ENCODE measurements at regions not wholly inside any gene's neighbourhood (a gene's known extent, or its start where the extent isn't known, plus 50 kb on each side); places are given as distances from the start of the nearest gene placed in this dataset.
"Not testable (repeated sequence)": the region's sequence is repeated elsewhere in the genome, so short reads cannot be mapped to it uniquely, and the experiment has no call there.

DNA sequence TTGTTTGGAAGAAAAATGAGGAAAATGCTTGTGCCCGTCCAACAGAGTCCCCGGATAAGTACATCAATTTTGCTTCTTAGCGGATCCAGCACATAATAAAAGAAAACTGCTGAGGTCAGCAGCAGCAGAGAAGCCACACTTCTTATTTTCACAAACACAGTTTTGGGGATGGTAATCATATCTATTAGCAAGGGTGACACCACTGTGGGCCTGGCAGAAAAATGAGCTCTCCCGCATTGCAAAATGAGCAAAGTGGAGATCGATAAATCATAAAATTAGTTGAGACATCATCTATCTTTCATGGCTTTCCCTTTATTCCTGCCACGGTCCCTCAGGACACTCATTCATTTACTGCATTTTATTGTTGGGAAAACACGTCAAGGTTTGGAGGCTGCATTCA lies 186.4 kb downstream of the NPIPA7 start:
- H3K36me3 ChIP-seq (ENCODE audit: control insufficient read depth, insufficient read depth, low read length); H2AK9ac ChIP-seq (replicated peaks; ENCODE audit: low read depth, low read length, poor library complexity); H3K18ac ChIP-seq (ENCODE audit: low read depth, low read length); dilution Hi-C loops (cut with HindIII; ENCODE audit: low sequenced_read_pairs, unreplicated experiment); H3K4me1 ChIP-seq (ENCODE audit: control insufficient read depth, insufficient read depth, low read length); H4K20me1 ChIP-seq (ENCODE audit: insufficient read depth, low read length); H3K9me3 ChIP-seq (ENCODE audit: control insufficient read depth, insufficient read depth, low read length); H2BK15ac ChIP-seq (ENCODE audit: low read depth, low read length); DNase-seq; H3K4me3 ChIP-seq (ENCODE audit: insufficient read depth, low read depth, low read length); H3K4ac ChIP-seq (ENCODE audit: low read depth, low read length); H2BK20ac ChIP-seq (ENCODE audit: low read depth, low read length); H3K27me3 ChIP-seq (ENCODE audit: control insufficient read depth, insufficient read depth, low read length); H2BK5ac ChIP-seq (ENCODE audit: low read depth, low read length, poor library complexity, severe bottlenecking); H3K27ac ChIP-seq (ENCODE audit: insufficient read depth, low read length); BruUV-seq (replicated peaks); H3K9ac ChIP-seq (ENCODE audit: low read depth, low read length); POLR2A ChIA-PET (ENCODE audit: unreplicated experiment); intact Hi-C loops (cut with micrococcal nuclease); in situ Hi-C loops (cut with MboI; ENCODE audit: low sequenced_read_pairs); ATAC-seq (ENCODE audit: low read depth); H2AFZ ChIP-seq (replicated peaks; ENCODE audit: low read length, poor library complexity); H4K5ac ChIP-seq (ENCODE audit: low read depth, low read length); H2BK120ac ChIP-seq (ENCODE audit: low read depth, low read length); H3K9me1 ChIP-seq (ENCODE audit: insufficient read depth, low read length); H4K8ac ChIP-seq (ENCODE audit: low read depth in 2 of 2, low read length in 2 of 2); H3K79me1 ChIP-seq (ENCODE audit: low read depth in 1 of 2, low read length in 2 of 2); H3K23ac ChIP-seq (ENCODE audit: low read depth, low read length); H3K4me2 ChIP-seq (ENCODE audit: low read depth, low read length); H4K91ac ChIP-seq (ENCODE audit: insufficient read depth, low read depth, low read length); H2AK5ac ChIP-seq (ENCODE audit: low read depth, low read length); CTCF ChIA-PET; H3K56ac ChIP-seq (ENCODE audit: extremely low read depth, insufficient read depth, low read length); H3K14ac ChIP-seq (replicated peaks; ENCODE audit: low read depth, low read length): not testable (repeated sequence)
- WGBS, 2 experiments (ENCODE audit: extremely low coverage in 2 of 2, insufficient read length in 1 of 2) = no CpG with 5 or more reads among the region's 7 CpGs

DNA sequence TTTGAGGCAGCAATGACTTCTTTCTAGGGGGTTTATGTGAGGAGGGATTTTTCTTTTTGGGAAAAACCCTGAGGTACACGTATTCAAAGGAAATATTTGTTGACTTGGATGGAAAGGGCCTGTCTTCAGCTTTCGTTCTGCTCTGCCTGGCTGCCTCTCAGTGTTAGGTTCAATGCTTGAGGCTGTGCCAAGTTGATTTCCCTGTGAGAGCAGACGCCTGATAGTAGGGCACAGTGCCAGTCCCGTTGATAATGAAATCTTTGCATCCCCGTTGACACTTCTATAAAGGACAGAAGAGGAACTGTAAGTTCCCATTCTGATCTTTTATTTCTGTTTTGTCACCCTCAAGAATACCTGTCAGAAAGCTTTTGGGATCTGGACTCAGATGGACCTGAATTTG lies 191.1 kb downstream of the NPIPA7 start:
- H2BK5ac ChIP-seq (ENCODE audit: low read depth, low read length, poor library complexity, severe bottlenecking) = not testable (repeated sequence)

More for the DNA sequence above, 191.1 kb downstream of the NPIPA7 start:
- H4K91ac ChIP-seq (ENCODE audit: insufficient read depth, low read depth, low read length); H3K36me3 ChIP-seq (ENCODE audit: control insufficient read depth, insufficient read depth, low read length); H2BK120ac ChIP-seq (ENCODE audit: low read depth, low read length); H3K79me1 ChIP-seq (ENCODE audit: low read depth in 1 of 2, low read length in 2 of 2); H2AK9ac ChIP-seq (replicated peaks; ENCODE audit: low read depth, low read length, poor library complexity); H3K27ac ChIP-seq (ENCODE audit: insufficient read depth, low read length); H3K4me3 ChIP-seq (ENCODE audit: insufficient read depth, low read depth, low read length); H3K18ac ChIP-seq (ENCODE audit: low read depth, low read length); H2BK20ac ChIP-seq (ENCODE audit: low read depth, low read length); H2BK15ac ChIP-seq (ENCODE audit: low read depth, low read length); H2AK5ac ChIP-seq (ENCODE audit: low read depth, low read length); H3K23ac ChIP-seq (ENCODE audit: low read depth, low read length); in situ Hi-C loops (cut with MboI; ENCODE audit: low sequenced_read_pairs); H3K27me3 ChIP-seq (ENCODE audit: control insufficient read depth, insufficient read depth, low read length); H3K14ac ChIP-seq (replicated peaks; ENCODE audit: low read depth, low read length); H4K8ac ChIP-seq (ENCODE audit: low read depth in 2 of 2, low read length in 2 of 2); POLR2A ChIA-PET (ENCODE audit: unreplicated experiment); H3K4me1 ChIP-seq (ENCODE audit: control insufficient read depth, insufficient read depth, low read length); H4K5ac ChIP-seq (ENCODE audit: low read depth, low read length); H2AFZ ChIP-seq (replicated peaks; ENCODE audit: low read length, poor library complexity); H3K9me3 ChIP-seq (ENCODE audit: control insufficient read depth, insufficient read depth, low read length); CTCF ChIA-PET; H3K56ac ChIP-seq (ENCODE audit: extremely low read depth, insufficient read depth, low read length); H3K9me1 ChIP-seq (ENCODE audit: insufficient read depth, low read length); H3K4me2 ChIP-seq (ENCODE audit: low read depth, low read length); dilution Hi-C loops (cut with HindIII; ENCODE audit: low sequenced_read_pairs, unreplicated experiment); H3K9ac ChIP-seq (ENCODE audit: low read depth, low read length); H4K20me1 ChIP-seq (ENCODE audit: insufficient read depth, low read length); DNase-seq; intact Hi-C loops (cut with micrococcal nuclease); H3K4ac ChIP-seq (ENCODE audit: low read depth, low read length); ATAC-seq (ENCODE audit: low read depth); BruUV-seq (replicated peaks): not testable (repeated sequence)
- 0% methylated on average over 1 of the region's 5 CpGs; no CpG with 5 or more reads in 1 of the 2 experiments for WGBS, 2 experiments (ENCODE audit: extremely low coverage in 2 of 2, insufficient read length in 1 of 2)
